ENCODE measurements at regions not wholly inside any gene's neighbourhood (a gene's known extent, or its start where the extent isn't known, plus 50 kb on each side); places are given as distances from the start of the nearest gene placed in this dataset.

- TF ChIP-seq, protein P1, sequence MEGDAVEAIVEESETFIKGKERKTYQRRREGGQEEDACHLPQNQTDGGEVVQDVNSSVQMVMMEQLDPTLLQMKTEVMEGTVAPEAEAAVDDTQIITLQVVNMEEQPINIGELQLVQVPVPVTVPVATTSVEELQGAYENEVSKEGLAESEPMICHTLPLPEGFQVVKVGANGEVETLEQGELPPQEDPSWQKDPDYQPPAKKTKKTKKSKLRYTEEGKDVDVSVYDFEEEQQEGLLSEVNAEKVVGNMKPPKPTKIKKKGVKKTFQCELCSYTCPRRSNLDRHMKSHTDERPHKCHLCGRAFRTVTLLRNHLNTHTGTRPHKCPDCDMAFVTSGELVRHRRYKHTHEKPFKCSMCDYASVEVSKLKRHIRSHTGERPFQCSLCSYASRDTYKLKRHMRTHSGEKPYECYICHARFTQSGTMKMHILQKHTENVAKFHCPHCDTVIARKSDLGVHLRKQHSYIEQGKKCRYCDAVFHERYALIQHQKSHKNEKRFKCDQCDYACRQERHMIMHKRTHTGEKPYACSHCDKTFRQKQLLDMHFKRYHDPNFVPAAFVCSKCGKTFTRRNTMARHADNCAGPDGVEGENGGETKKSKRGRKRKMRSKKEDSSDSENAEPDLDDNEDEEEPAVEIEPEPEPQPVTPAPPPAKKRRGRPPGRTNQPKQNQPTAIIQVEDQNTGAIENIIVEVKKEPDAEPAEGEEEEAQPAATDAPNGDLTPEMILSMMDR (IDR thresholded peaks at IDR 0.05; ENCODE audit: insufficient read depth, low read length, severe bottlenecking) = no peak
- Histone ChIP-seq H3K36me3 (ENCODE audit: control insufficient read depth, insufficient read depth, low read length) (no peaks in the 10 kb centered on the region), H3K4me3 (ENCODE audit: low read depth, low read length) (no peak overlapping the region), H3K27me3 (ENCODE audit: control insufficient read depth, insufficient read depth, low read length) (no peaks in the 10 kb centered on the region)
- DNase-seq (ENCODE audit: low read depth) (no peak), FAIRE-seq (no peak)
These were observed 63.8 kb downstream of the CPN2 start for GRCh38 chr3:194287374-194287773.

DNA sequence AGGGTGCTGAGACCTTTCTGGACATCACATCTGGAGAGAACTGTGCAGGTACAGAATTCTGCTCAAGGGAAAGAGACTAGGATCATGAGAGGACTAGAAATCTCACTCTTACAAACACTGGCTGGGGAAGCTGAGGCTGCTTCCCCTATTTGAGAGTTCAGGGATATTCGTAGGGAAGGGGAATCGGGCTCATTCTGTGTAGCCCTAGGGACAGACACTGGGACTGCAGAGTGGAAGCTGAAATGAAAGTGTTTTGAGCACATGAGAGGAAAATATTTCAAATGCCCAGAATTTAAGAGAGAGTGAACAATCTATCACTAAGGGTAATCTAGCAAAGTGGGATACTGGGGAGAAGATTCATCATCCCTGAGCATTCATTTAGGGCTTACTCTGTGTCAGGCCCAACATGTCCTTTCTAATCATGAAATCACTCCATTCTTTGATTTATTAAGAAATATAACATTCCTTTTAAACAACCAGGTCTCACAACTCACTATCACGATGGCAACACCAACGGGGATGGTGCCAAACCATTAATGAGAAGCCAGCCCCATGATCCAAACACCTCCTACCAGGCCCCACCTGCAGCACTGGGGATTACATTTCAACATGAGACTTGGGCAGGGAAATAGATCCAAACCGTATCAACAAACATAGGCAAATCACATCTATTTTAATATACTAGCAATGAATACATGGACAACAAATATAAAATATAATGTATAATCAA is 63.0 kb downstream of the CPN2 start:
- Histone ChIP-seq H3K36me3 (ENCODE audit: control insufficient read depth, insufficient read depth, low read length) (no peaks in the 10 kb centered on the region), H3K4me3 (ENCODE audit: low read depth, low read length) (no peak overlapping the region), H3K27me3 (ENCODE audit: control insufficient read depth, insufficient read depth, low read length) (no peaks in the 10 kb centered on the region)
- no peak for DNase-seq (ENCODE audit: low read depth)
- TF ChIP-seq, protein P1 (IDR thresholded peaks at IDR 0.05; ENCODE audit: insufficient read depth, low read length, severe bottlenecking) = no peak
- no peak for FAIRE-seq

Measured in bronchial epithelial cell (primary cell).